ENCODE measurements at regions not wholly inside any gene's neighbourhood (a gene's known extent, or its start where the extent isn't known, plus 50 kb on each side); places are given as distances from the start of the nearest gene placed in this dataset.

DNA sequence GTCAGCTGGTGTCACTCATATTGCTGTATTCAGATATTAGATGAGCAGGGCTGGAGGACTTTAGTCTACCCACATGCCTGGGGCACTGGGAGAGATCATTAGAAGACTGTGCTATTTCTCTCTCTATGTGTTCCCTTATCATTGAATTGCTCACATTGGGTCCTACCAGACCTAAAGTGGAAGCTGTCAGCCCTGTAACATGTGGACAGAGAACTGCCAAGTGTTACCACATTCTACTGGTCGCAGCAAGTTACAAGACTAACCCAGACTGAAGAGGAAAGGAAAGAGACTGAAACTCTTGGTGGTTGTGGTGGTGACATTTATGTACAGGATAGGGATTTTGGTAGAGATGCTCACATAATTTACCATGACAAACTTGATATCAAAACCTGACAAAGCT is 627.1 kb upstream of the FZD8 start:
- Mint-ChIP-seq H3K27me3 (ENCODE audit: low read depth in 2 of 2) (no peaks in the 10 kb centered on the region), H3K9me3 (peaks cover 6 to 10% of the 10 kb centered on the region in 2 donors), H3K27ac (no peak overlapping the region), H3K36me3 (no peaks in the 10 kb centered on the region), H3K4me3 (no peak overlapping the region), H3K4me1 (no peaks in the 10 kb centered on the region)
- ATAC-seq (no peak), DNase-seq (no peak)
- H3K36me3 ChIP-seq (ENCODE audit: control insufficient read depth, insufficient read depth, low read length): no peaks in the 10 kb centered on the region
- no peaks in the 10 kb centered on the region for H3K4me1 ChIP-seq (ENCODE audit: control insufficient read depth, insufficient read depth, low read length)
- WGBS (ENCODE audit: insufficient coverage): 50% methylated on average over 1 of the region's 1 CpG
- no peaks in the 10 kb centered on the region for H3K9me3 ChIP-seq (ENCODE audit: control insufficient read depth, insufficient read depth, low read length)
- H3K27ac ChIP-seq (ENCODE audit: low read length): no peak overlapping the region
- H3K4me3 ChIP-seq (ENCODE audit: low read length): no peak overlapping the region
- TF ChIP-seq, protein P1, sequence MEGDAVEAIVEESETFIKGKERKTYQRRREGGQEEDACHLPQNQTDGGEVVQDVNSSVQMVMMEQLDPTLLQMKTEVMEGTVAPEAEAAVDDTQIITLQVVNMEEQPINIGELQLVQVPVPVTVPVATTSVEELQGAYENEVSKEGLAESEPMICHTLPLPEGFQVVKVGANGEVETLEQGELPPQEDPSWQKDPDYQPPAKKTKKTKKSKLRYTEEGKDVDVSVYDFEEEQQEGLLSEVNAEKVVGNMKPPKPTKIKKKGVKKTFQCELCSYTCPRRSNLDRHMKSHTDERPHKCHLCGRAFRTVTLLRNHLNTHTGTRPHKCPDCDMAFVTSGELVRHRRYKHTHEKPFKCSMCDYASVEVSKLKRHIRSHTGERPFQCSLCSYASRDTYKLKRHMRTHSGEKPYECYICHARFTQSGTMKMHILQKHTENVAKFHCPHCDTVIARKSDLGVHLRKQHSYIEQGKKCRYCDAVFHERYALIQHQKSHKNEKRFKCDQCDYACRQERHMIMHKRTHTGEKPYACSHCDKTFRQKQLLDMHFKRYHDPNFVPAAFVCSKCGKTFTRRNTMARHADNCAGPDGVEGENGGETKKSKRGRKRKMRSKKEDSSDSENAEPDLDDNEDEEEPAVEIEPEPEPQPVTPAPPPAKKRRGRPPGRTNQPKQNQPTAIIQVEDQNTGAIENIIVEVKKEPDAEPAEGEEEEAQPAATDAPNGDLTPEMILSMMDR (IDR thresholded peaks at IDR 0.05): no peak
- H3K27me3 ChIP-seq (ENCODE audit: control insufficient read depth, insufficient read depth, low read length): no peaks in the 10 kb centered on the region
- intact Hi-C loops (cut with micrococcal nuclease): no loop called here

DNA sequence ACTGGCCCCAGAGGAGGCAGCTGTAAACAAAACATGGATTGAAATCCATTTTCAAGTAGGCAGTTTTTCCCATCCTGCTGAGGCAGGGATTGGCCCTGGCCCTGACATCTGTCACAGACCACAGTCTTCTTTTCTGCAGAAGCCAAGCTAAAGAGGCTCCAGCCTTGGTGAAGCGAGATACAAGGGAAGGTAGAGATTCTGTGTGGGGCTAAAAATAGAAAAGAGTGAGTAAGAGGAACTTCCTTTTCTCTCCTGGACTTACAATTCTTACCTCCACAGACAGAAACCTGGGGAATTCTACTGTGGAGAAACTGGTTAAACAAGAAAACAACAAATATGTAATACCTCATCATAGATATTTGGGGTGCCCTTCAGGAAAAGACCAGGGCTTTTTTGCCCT is 624.8 kb upstream of the FZD8 start:
- H3K36me3 ChIP-seq (ENCODE audit: control insufficient read depth, insufficient read depth, low read length): no peaks in the 10 kb centered on the region
- TF ChIP-seq, protein P1 (IDR thresholded peaks at IDR 0.05): no peak
- WGBS (ENCODE audit: insufficient coverage): no CpG with 5 or more reads among the region's 1 CpG
- intact Hi-C loops (cut with micrococcal nuclease): no loop called here
- no peaks in the 10 kb centered on the region for H3K27me3 Mint-ChIP-seq (ENCODE audit: low read depth in 2 of 2)
- no peak overlapping the region for H3K4me3 Mint-ChIP-seq
- no peak overlapping the region for H3K4me3 ChIP-seq (ENCODE audit: low read length)
- H3K27me3 ChIP-seq (ENCODE audit: control insufficient read depth, insufficient read depth, low read length): no peaks in the 10 kb centered on the region
- no peak overlapping the region for H3K27ac ChIP-seq (ENCODE audit: low read length)
- ATAC-seq (no peak), DNase-seq (no peak)
- H3K4me1 ChIP-seq (ENCODE audit: control insufficient read depth, insufficient read depth, low read length): no peaks in the 10 kb centered on the region
- no peaks in the 10 kb centered on the region for H3K36me3 Mint-ChIP-seq
- H3K9me3 Mint-ChIP-seq: peaks cover 6 to 9% of the 10 kb centered on the region in 2 donors
- H3K4me1 Mint-ChIP-seq: no peaks in the 10 kb centered on the region
- no peaks in the 10 kb centered on the region for H3K9me3 ChIP-seq (ENCODE audit: control insufficient read depth, insufficient read depth, low read length)
- no peak overlapping the region for H3K27ac Mint-ChIP-seq

DNA sequence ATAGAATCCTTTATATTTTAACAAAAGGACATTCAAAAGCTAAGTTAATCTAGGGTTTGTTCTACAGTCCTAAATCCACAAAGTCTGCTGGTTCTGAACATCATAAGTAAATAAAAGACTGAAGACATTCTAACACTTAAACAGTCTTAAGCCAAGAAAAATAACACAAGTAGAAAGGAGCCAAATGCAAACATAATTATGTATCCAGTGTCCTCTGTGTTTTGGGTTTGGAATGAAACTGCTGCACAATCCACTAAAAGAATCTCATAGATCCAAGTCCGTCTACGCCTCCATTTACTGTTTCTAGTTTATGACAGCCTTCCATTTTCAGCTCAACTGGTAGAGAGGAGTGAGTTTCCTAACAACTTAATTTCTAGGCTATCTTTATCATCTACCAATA is 623.6 kb upstream of the FZD8 start:
- Histone ChIP-seq H3K4me1 (ENCODE audit: control insufficient read depth, insufficient read depth, low read length) (no peaks in the 10 kb centered on the region), H3K36me3 (ENCODE audit: control insufficient read depth, insufficient read depth, low read length) (no peaks in the 10 kb centered on the region), H3K4me3 (ENCODE audit: low read length) (no peak overlapping the region), H3K27me3 (ENCODE audit: control insufficient read depth, insufficient read depth, low read length) (no peaks in the 10 kb centered on the region), H3K27ac (ENCODE audit: low read length) (no peak overlapping the region), H3K9me3 (ENCODE audit: control insufficient read depth, insufficient read depth, low read length) (no peaks in the 10 kb centered on the region)
- no peak for ATAC-seq
- Mint-ChIP-seq H3K4me3 (no peak overlapping the region), H3K27ac (no peak overlapping the region), H3K36me3 (no peaks in the 10 kb centered on the region), H3K27me3 (ENCODE audit: low read depth in 2 of 2) (no peaks in the 10 kb centered on the region), H3K9me3 (peaks cover 6 to 10% of the 10 kb centered on the region in 2 donors), H3K4me1 (no peaks in the 10 kb centered on the region)
- TF ChIP-seq, protein P1 (IDR thresholded peaks at IDR 0.05): no peak
- intact Hi-C loops (cut with micrococcal nuclease): no loop called here
- WGBS (ENCODE audit: insufficient coverage): no CpG with 5 or more reads among the region's 2 CpGs
- no peak for DNase-seq

DNA sequence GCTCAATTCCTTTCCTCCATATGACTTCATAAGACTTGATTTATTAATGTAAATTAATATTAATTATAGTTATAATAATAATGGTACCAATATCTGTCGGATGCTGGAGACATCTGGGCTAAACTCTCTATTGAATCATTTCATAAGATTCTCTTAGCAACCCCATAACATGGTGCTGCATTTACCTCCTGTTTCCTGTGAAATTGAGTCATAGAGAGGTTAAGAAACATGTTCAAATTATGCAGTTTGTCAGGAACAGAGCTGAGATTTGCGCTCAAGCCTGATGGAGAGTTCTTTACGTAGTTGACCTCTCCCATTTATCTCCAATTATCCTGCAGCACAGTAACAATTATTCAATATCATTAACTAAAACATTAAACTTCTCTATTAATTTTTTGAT is 621.8 kb upstream of the FZD8 start:
- no peaks in the 10 kb centered on the region for H3K27me3 Mint-ChIP-seq (ENCODE audit: low read depth in 2 of 2)
- no peak for ATAC-seq

More for the DNA sequence above, 621.8 kb upstream of the FZD8 start:
- Histone ChIP-seq H3K9me3 (ENCODE audit: control insufficient read depth, insufficient read depth, low read length) (no peaks in the 10 kb centered on the region), H3K4me1 (ENCODE audit: control insufficient read depth, insufficient read depth, low read length) (no peaks in the 10 kb centered on the region), H3K4me3 (ENCODE audit: low read length) (no peak overlapping the region), H3K27ac (ENCODE audit: low read length) (no peak overlapping the region), H3K36me3 (ENCODE audit: control insufficient read depth, insufficient read depth, low read length) (no peaks in the 10 kb centered on the region), H3K27me3 (ENCODE audit: control insufficient read depth, insufficient read depth, low read length) (no peaks in the 10 kb centered on the region)
- Mint-ChIP-seq H3K4me3 (no peak overlapping the region), H3K9me3 (peaks cover 9 to 13% of the 10 kb centered on the region in 2 donors), H3K36me3 (peaks cover 8% of the 10 kb centered on the region), H3K27ac (no peak overlapping the region), H3K4me1 (no peaks in the 10 kb centered on the region)
- WGBS (ENCODE audit: insufficient coverage): 100% methylated on average over 2 of the region's 3 CpGs
- DNase-seq: no peak
- TF ChIP-seq, protein P1 (IDR thresholded peaks at IDR 0.05): no peak
- intact Hi-C loops (cut with micrococcal nuclease): no loop called here

All from natural killer cell (primary cell).